ENCODE measurements at regions not wholly inside any gene's neighbourhood (a gene's known extent, or its start where the extent isn't known, plus 50 kb on each side); places are given as distances from the start of the nearest gene placed in this dataset.

DNA sequence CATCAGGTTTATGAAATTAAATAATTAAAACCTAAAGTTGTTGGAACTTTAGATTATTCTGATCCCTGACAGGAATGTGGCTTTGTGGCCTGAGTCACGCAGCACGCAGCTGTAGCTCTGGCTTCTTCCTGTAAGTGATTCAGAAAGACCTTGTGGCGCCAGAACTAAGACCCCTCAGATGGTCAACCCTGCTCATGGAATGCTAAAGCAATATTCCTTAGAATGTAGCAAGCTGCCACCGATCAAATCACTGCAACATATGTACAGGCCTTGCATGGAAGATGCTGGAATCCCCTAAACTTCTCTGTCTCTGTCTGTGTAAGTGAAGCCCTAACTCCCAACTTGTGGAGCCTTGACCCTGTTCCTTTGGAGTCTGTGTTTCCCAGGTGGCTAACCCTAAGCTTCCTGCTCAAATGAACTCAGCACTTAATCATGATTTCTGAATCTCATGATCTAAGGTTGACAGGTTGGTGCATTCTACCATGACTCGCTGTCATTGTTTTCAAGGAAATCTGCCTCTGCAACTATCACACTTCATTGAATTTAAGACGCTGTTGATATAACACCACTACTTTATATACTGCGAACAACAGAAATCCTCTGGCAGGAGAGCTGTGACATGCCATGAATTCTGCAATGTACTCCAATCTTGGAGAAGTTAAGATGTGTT lies 111.2 kb upstream of the CST7 start:
- Histone ChIP-seq H3K36me3 (ENCODE audit: control insufficient read depth, insufficient read depth, low read length) (no peaks in the 10 kb centered on the region), H3K9me3 (ENCODE audit: control insufficient read depth, insufficient read depth, low read length) (no peaks in the 10 kb centered on the region), H3K27me3 (ENCODE audit: control insufficient read depth, insufficient read depth, low read length) (no peaks in the 10 kb centered on the region), H3K27ac (ENCODE audit: low read length) (no peak overlapping the region), H3K4me3 (ENCODE audit: low read length) (no peak overlapping the region), H3K4me1 (ENCODE audit: control insufficient read depth, insufficient read depth, low read length) (no peaks in the 10 kb centered on the region)
- peaks cover 9 to 18% of the 10 kb centered on the region in 2 donors for H3K27me3 Mint-ChIP-seq (ENCODE audit: low read depth in 2 of 2)
- no peaks in the 10 kb centered on the region for H3K9me3 Mint-ChIP-seq
- no peak overlapping the region for H3K4me3 Mint-ChIP-seq
- no peak for ATAC-seq
- intact Hi-C loops (cut with micrococcal nuclease): no loop called here
- TF ChIP-seq, protein P1, sequence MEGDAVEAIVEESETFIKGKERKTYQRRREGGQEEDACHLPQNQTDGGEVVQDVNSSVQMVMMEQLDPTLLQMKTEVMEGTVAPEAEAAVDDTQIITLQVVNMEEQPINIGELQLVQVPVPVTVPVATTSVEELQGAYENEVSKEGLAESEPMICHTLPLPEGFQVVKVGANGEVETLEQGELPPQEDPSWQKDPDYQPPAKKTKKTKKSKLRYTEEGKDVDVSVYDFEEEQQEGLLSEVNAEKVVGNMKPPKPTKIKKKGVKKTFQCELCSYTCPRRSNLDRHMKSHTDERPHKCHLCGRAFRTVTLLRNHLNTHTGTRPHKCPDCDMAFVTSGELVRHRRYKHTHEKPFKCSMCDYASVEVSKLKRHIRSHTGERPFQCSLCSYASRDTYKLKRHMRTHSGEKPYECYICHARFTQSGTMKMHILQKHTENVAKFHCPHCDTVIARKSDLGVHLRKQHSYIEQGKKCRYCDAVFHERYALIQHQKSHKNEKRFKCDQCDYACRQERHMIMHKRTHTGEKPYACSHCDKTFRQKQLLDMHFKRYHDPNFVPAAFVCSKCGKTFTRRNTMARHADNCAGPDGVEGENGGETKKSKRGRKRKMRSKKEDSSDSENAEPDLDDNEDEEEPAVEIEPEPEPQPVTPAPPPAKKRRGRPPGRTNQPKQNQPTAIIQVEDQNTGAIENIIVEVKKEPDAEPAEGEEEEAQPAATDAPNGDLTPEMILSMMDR (IDR thresholded peaks at IDR 0.05): no peak
- H3K4me1 Mint-ChIP-seq: peaks cover 0 to 6% of the 10 kb centered on the region in 2 donors
- 91% methylated on average over 7 of the region's 7 CpGs for WGBS (ENCODE audit: insufficient coverage)
- no peak for DNase-seq
- H3K36me3 Mint-ChIP-seq: no peaks in the 10 kb centered on the region
- H3K27ac Mint-ChIP-seq: no peak overlapping the region

DNA sequence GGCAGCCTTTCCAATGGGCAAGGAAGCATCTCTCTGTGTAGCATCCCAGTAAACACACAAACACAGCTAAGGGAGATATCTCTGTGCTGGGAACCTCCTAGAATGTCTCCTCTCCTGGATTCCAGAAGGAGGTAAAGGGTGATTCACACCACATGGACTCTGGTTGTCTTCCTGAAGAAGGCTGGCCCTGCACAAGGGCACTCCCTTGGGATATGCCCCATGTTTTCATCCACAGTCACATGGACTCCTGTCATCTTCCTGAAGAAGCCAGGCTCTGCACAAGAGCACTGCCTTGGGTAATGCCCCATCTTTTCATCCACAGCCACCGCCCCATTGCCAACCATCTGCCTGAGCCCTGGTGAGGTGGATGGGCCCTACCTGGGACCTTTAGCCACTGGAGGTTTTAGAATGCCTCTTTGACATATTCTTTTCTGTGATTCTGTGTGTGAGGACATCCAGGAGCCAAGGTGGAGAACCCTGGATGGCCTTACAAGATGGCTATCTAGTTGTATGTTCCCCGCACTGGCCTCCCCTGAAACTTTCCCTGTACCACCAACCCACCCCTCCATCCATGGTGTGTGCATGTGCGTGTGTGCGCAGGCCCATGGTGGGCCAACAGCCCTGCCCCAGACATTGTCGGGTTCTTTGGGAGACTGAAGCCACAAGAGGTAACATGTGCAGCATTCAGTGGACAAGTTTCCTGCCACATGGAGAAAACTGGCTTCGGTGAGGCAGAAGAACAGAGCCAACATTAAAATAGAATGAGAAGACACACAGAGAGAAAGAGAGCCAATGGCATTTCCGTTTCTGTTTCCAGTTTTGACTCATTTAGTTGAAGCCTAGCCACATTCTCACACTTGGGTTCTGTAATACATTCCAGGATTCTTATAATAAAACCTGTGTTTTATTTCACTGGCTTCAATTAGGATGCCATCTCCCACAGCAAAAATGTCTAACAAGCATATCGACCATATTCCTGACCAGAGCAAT lies 110.2 kb upstream of the CST7 start:
- Mint-ChIP-seq H3K27ac (no peak overlapping the region), H3K9me3 (no peaks in the 10 kb centered on the region), H3K4me1 (peaks cover 0 to 10% of the 10 kb centered on the region in 2 donors), H3K36me3 (no peaks in the 10 kb centered on the region), H3K27me3 (ENCODE audit: low read depth in 2 of 2) (peaks cover 12 to 23% of the 10 kb centered on the region in 2 donors), H3K4me3 (no peak overlapping the region)
- H3K9me3 ChIP-seq (ENCODE audit: control insufficient read depth, insufficient read depth, low read length): no peaks in the 10 kb centered on the region
- H3K36me3 ChIP-seq (ENCODE audit: control insufficient read depth, insufficient read depth, low read length): no peaks in the 10 kb centered on the region
- no peak for ATAC-seq
- TF ChIP-seq, protein P1 (IDR thresholded peaks at IDR 0.05): no peak
- no peak for DNase-seq
- no peaks in the 10 kb centered on the region for H3K4me1 ChIP-seq (ENCODE audit: control insufficient read depth, insufficient read depth, low read length)
- H3K27ac ChIP-seq (ENCODE audit: low read length): no peak overlapping the region
- WGBS (ENCODE audit: insufficient coverage): 82% methylated on average over 8 of the region's 8 CpGs
- H3K27me3 ChIP-seq (ENCODE audit: control insufficient read depth, insufficient read depth, low read length): no peaks in the 10 kb centered on the region
- no peak overlapping the region for H3K4me3 ChIP-seq (ENCODE audit: low read length)
- intact Hi-C loops (cut with micrococcal nuclease): no loop called here

DNA sequence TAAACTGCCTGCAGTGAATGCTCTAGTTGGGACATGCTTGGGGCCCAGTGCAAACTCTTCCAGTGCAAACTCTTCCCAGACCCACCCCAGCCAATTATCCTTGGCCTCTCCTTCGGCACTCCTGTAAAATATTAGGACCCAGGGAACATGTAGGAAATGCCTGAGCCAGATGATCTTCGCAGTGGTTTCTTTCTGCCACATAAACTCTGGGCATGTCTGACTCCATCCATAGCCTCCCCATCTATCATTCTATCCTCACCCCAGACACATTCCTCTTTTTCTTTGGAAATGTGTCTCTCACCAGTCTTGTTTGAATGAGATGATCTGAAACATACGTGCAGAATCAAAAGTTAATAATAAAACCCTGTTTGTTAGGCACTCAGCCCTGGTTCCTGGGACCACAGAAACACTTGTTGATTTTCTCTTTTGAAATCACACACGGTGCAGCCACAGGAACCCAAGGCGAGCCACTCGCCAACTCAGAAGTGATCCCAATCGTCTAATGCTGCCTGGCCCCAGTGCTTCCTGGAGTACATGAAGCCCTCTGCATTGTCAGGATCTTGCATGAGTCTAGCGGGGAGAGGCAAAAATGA lies 108.9 kb upstream of the CST7 start:
- 66% methylated on average over 8 of the region's 8 CpGs for WGBS (ENCODE audit: insufficient coverage)
- Mint-ChIP-seq H3K27ac (no peak overlapping the region), H3K4me1 (peaks cover 0 to 10% of the 10 kb centered on the region in 2 donors)

More for the DNA sequence above, 108.9 kb upstream of the CST7 start:
- Histone ChIP-seq H3K9me3 (ENCODE audit: control insufficient read depth, insufficient read depth, low read length) (no peaks in the 10 kb centered on the region), H3K36me3 (ENCODE audit: control insufficient read depth, insufficient read depth, low read length) (no peaks in the 10 kb centered on the region), H3K27ac (ENCODE audit: low read length) (no peak overlapping the region), H3K4me3 (ENCODE audit: low read length) (no peak overlapping the region), H3K4me1 (ENCODE audit: control insufficient read depth, insufficient read depth, low read length) (no peaks in the 10 kb centered on the region), H3K27me3 (ENCODE audit: control insufficient read depth, insufficient read depth, low read length) (no peaks in the 10 kb centered on the region)
- H3K27me3 Mint-ChIP-seq (ENCODE audit: low read depth in 2 of 2): peaks cover 12 to 23% of the 10 kb centered on the region in 2 donors
- TF ChIP-seq, protein P1 (IDR thresholded peaks at IDR 0.05): no peak
- no peak overlapping the region for H3K4me3 Mint-ChIP-seq
- DNase-seq: no peak
- no peak for ATAC-seq
- H3K36me3 Mint-ChIP-seq: no peaks in the 10 kb centered on the region
- no peaks in the 10 kb centered on the region for H3K9me3 Mint-ChIP-seq
- intact Hi-C loops (cut with micrococcal nuclease): no loop called here
